T-helper 17 cell (primary cell): ENCODE measurements at regions not wholly inside any gene's neighbourhood (a gene's known extent, or its start where the extent isn't known, plus 50 kb on each side); places are given as distances from the start of the nearest gene placed in this dataset.

Experiments used
- ATAC-seq: fragments of 150-1000 bp; cut with Tn5 transposase; 2 replicates; pipeline ENCODE4 v1.10.0; 2021; ENCODE audit warnings: mild to moderate bottlenecking, moderate library complexity
- DNase-seq, 3 donors: peaks; one replicate each; pipeline versions ENCODE4 v3.0.0 to v3.0.0-alpha.2; 2020 to 2021
- H3K9me3 ChIP-seq: one replicate; pipeline ENCODE4 v1.7.0; 2013; ENCODE audit warnings: low read length, mild to moderate bottlenecking; ENCODE audit not compliant: control insufficient read depth, poor library complexity, severe bottlenecking
- H3K27ac Mint-ChIP-seq: one replicate; pipeline ENCODE4 v1.8.0; 2022; ENCODE audit warnings: mild to moderate bottlenecking, moderate library complexity, mixed read lengths
- H3K27me3 Mint-ChIP-seq: one replicate; pipeline ENCODE4 v1.8.0; 2022; ENCODE audit warnings: mixed read lengths
- H3K36me3 Mint-ChIP-seq: one replicate; pipeline ENCODE4 v1.8.0; 2022; ENCODE audit warnings: low read depth, mixed read lengths
- H3K4me1 Mint-ChIP-seq: one replicate; pipeline ENCODE4 v1.8.0; 2022; ENCODE audit warnings: mild to moderate bottlenecking, mixed read lengths
- H3K4me3 Mint-ChIP-seq: one replicate; pipeline ENCODE4 v1.8.0; 2022; ENCODE audit warnings: mild to moderate bottlenecking, moderate library complexity, mixed read lengths

DNA sequence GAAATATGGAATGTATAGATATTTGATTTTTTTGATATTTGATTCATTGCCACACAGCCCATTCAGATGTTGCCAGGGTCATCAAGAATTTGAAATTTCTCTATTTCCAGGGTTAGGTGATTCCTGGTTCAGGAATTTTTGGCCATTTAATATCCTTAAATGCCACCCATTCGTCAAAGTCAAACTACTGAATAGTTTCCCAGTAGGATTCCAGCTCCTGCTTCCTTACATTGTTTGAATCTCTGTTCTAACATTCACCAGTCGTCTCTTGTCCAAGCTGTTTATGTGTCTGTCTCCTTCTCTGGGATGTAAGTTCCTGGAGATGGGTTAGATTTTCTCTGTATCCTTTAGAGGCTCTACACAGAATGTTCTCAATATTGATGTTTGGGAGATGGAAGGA, 124.9 kb upstream of the TLE3 start:
- Mint-ChIP-seq H3K36me3 (no peaks in the 10 kb centered on the region), H3K27me3 (no peaks in the 10 kb centered on the region), H3K4me3 (no peak overlapping the region), H3K4me1 (peaks cover 13% of the 10 kb centered on the region), H3K27ac (no peak overlapping the region)
- no peak for DNase-seq
- no peaks in the 10 kb centered on the region for H3K9me3 ChIP-seq
- no peak for ATAC-seq

DNA sequence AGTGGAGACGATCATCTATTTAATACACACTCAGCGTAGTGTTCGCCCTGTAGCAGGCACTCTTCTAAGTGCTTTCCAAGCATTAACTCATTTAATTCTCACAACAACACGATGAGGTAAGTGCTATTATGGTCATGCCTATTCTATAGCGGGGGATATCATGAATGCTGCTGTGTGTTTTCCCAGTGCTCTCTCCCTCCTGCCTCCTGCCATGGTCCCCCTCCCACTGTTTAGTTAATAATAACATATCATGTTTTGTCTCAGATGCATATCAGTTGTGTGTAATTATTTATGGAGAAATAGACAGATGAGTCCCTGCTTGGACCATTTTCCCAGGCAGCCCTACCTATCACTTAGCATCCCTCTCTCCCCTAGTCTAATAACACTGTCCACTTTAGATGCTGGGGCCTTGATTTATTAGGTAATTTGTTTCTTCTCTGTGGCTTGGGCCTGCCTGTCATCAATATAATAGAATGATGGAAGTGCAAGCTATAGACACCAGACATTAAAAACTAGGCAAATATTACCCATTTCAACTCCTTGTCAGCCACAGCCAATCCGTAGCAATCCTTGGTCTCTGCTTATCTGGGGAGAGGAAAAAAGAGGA, 122.9 kb upstream of the TLE3 start:
- ATAC-seq (no peak), DNase-seq (no peak)
- H3K27me3 Mint-ChIP-seq, result no peaks in the 10 kb centered on the region
- no peak overlapping the region for H3K27ac Mint-ChIP-seq
- peaks cover 13% of the 10 kb centered on the region for H3K4me1 Mint-ChIP-seq
- H3K36me3 Mint-ChIP-seq, result no peaks in the 10 kb centered on the region
- H3K4me3 Mint-ChIP-seq, result no peak overlapping the region
- no peaks in the 10 kb centered on the region for H3K9me3 ChIP-seq

DNA sequence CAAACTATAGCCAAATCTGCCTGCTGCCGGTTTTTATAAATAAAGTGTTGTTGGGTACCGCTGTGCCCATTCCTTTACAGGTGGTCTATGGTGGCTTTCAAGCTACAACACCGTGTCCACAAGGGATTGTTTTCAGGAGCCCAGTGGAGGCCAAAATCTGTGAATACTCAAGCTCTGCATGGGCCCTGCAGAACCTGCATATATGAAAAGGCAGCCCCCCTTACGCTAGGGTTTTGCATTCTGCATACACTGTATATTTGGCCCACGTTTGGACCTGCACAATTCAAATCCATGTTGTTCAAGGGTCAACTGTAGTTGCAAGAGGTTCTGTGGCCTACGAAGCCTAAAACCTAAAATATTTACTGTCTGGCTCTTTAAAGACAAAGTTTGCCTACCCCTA, 122.2 kb upstream of the TLE3 start:
- no peak overlapping the region for H3K27ac Mint-ChIP-seq
- DNase-seq, result no peak
- ATAC-seq, result no peak
- no peak overlapping the region for H3K4me3 Mint-ChIP-seq
- H3K27me3 Mint-ChIP-seq, result no peaks in the 10 kb centered on the region
- H3K36me3 Mint-ChIP-seq, result no peaks in the 10 kb centered on the region
- peaks cover 13% of the 10 kb centered on the region for H3K4me1 Mint-ChIP-seq
- H3K9me3 ChIP-seq, result no peaks in the 10 kb centered on the region

DNA sequence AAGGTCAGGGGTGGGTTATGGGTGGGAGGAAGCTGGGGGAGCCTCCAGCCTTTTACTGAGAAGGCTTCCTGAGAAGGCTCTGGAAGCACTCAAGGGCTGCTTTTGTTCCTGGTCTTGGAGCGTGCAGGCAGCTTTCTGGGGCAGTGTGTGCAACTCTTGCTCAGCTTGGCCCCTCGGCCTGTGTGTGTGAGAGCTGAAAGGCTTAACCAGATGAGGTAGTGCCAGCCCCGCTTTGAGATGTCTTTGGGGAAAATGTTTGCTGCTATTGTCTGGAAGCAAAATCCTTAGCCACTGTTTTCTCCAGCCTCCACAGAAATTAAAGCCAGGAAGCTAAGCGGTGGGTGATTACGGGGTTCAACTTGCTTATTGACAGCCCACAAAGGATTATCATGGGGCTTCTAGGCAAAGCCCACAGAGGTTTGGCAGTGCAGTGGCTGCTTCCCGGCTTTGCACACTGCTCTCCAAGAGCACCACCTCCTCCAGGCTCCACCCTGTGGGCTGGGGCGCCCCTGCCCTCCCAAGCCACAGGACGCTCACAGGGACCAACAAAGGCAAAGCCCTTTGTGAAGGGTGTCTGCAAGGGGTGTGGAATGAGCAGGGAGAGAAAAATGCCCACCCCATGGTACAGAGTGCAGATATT, 121.7 kb upstream of the TLE3 start:
- ATAC-seq (no peak), DNase-seq (no peak)
- Mint-ChIP-seq H3K27me3 (no peaks in the 10 kb centered on the region), H3K4me1 (peaks cover 13% of the 10 kb centered on the region), H3K36me3 (no peaks in the 10 kb centered on the region), H3K4me3 (no peak overlapping the region), H3K27ac (no peak overlapping the region)
- no peaks in the 10 kb centered on the region for H3K9me3 ChIP-seq

DNA sequence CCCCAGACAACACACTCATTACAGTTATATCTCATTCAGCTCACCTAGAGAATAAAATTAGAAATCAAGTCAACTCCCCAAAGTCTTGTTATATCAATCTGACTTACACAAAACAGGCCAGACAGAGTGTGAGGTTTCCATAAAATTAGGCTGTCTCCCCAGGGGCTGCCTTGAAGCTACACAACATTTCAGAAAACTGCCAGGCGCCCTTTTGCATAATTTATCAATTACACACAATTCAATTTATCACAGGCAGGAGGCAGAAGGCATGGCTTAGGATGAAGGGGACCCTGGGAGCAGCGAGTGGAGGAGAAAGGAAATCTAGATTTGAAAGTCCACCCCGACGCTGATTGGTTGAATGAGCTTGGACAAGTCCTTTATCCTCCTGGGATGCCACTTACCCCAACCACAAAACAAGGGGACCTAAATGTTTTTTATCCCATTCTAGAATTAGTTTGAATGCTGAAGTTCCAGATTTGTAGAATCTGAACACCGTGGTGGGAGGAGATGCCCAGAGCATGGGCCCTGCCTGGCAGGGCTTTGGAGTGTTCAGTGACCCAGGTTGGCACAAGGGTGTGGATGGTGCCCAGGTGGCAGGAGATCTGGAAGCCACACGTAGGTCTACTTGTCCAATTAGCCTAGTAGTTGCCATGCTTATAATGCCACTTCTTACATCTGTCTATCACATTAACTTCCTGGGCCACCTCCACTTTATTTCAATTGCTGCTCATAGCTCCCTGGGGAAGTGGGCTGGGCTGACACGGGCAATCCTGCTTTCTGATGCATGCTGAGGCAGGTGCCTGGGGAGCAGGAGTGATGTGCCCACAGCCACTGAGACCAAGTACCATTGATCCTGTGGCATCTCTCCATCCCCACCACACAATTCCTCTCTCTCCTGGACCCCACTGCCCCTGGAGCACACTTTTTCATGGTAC, 119.8 kb upstream of the TLE3 start:
- no peak for ATAC-seq

DNA sequence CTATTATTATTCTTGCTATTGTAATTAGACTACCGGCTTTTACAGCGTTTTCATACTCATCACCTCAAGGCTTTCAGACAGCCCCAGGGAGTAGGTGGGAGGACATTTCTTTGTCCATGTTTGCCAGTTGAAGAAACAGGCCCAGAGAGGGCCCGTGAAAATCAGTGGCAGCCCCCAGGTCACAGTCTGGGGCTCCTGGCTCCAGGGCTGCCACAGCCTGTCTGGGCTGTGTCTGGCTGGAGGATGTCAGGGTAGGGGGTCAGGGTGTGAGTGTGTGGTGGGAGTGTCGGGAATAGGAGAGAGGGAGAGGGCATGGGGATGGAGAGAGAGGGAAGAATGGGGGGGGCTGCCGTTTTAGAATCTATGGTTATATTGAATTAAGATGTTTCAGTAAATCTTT, 118.2 kb upstream of the TLE3 start:
- H3K27ac Mint-ChIP-seq, result no peak overlapping the region
- no peaks in the 10 kb centered on the region for H3K36me3 Mint-ChIP-seq
- H3K27me3 Mint-ChIP-seq, result peaks cover 5% of the 10 kb centered on the region
- no peak for DNase-seq
- ATAC-seq, result no peak
- H3K4me3 Mint-ChIP-seq, result no peak overlapping the region
- no peaks in the 10 kb centered on the region for H3K9me3 ChIP-seq
- H3K4me1 Mint-ChIP-seq, result peaks cover 8% of the 10 kb centered on the region

More for the DNA sequence above, 119.8 kb upstream of the TLE3 start:
- H3K36me3 Mint-ChIP-seq, result no peaks in the 10 kb centered on the region
- no peak overlapping the region for H3K27ac Mint-ChIP-seq
- DNase-seq, result no peak
- peaks cover 8% of the 10 kb centered on the region for H3K4me1 Mint-ChIP-seq
- H3K27me3 Mint-ChIP-seq, result peaks cover 2% of the 10 kb centered on the region
- H3K9me3 ChIP-seq, result no peaks in the 10 kb centered on the region
- no peak overlapping the region for H3K4me3 Mint-ChIP-seq

DNA sequence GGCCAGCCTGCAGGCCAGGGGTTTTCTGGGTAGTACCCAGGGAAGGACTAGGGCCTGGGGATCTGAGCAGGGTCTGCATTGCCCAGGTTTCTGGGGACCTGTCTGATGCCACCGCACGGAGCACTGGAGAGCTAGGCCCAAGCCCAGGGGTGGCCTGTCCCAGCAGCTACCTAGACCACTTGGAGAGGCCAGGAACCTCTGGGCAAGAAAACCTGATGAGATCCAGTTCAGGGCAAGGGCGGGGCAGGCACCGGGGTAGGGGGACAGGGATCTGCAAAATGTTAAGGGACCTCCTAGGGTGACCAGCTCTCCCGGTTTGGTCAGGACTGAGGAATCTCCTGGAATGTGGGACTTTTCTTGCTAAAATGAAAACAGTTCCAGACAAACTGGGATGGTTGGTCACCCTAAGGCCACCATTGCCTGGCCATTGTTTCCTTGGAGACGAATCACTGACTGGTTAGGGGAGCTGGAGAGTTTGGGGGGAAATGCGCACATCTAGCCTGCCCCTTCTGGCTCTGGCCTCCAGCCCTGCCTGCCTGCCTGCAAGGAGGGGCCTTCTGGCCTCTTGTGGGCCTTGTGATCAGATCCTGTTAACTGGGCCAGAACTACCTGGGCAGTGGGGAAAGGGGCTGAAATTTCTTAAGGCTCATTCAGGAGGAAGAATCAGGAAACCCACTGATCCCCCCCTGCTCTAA, 117.4 kb upstream of the TLE3 start:
- DNase-seq, result no peak
- no peak overlapping the region for H3K4me3 Mint-ChIP-seq
- peaks cover 10% of the 10 kb centered on the region for H3K27me3 Mint-ChIP-seq
- peaks cover 4% of the 10 kb centered on the region for H3K4me1 Mint-ChIP-seq
- H3K9me3 ChIP-seq, result no peaks in the 10 kb centered on the region
- no peaks in the 10 kb centered on the region for H3K36me3 Mint-ChIP-seq
- ATAC-seq, result no peak
- H3K27ac Mint-ChIP-seq, result no peak overlapping the region

DNA sequence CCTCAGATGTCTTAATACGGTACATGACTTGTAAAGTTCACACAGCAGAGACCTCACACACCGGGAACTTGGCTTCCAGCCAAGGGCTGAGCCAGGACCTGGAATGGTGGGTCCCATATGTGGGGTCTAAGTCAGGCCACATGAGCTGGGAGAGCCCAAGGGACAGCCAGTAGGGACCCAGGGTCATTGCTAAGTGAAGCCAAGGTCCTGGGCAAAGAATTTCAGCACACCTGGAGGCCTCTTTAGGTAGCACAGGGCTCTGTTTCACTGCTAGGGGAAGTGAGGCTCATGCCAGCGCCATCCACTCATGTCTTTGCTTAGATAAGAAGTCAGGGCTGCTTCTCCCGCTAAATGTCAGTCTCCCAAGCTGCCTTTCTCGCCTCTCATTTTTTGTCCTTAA, 116.6 kb upstream of the TLE3 start:
- ATAC-seq (no peak), DNase-seq (no peak)
- Mint-ChIP-seq H3K36me3 (peaks cover 3% of the 10 kb centered on the region), H3K4me1 (peaks cover 4% of the 10 kb centered on the region), H3K27ac (no peak overlapping the region), H3K4me3 (no peak overlapping the region), H3K27me3 (peaks cover 16% of the 10 kb centered on the region)
- H3K9me3 ChIP-seq, result no peaks in the 10 kb centered on the region

DNA sequence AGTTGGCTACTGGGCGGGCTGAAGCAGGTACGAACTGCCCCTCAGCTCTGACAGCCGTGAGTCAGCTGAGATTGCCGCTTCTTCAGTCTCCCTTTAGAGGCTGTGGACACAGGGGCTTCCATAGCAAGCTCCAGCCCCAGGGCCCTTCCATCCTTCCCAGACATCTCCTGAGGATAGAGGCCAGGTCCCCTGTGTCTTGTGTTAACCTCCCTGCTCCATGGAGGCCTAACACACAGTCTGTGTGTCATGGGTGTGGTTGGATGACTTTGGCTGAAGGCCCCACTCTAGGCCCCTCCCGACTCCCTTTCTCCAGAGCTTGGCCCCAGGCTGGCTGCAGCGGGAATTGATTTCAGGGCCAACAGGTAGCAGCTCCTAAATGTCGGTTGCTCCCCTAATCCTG, 116.1 kb upstream of the TLE3 start:
- H3K27ac Mint-ChIP-seq, result no peak overlapping the region

DNA sequence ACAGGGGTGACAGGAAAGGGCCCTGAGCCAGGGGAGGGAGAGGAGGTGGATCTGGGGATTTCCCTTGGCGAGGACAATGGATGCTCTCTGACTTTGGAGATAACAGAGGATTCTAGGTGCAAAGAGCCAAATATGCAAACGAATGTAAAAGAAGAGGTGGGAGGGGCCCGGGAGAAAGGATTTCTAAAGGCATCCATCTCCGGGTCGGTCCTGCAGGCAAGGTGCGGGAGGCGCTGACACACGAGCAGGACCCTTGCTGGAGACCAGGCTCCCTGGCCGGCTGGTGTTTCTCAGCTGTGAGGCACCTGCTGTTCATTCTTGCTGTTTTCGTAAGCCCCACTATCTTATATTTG, 115.2 kb upstream of the TLE3 start:
- H3K9me3 ChIP-seq, result no peaks in the 10 kb centered on the region
- Mint-ChIP-seq H3K27me3 (peaks cover 16% of the 10 kb centered on the region), H3K27ac (no peak overlapping the region), H3K4me3 (no peak overlapping the region), H3K4me1 (peaks cover 6% of the 10 kb centered on the region), H3K36me3 (peaks cover 3% of the 10 kb centered on the region)
- no peak for DNase-seq
- no peak for ATAC-seq

More for the DNA sequence above, 116.1 kb upstream of the TLE3 start:
- Mint-ChIP-seq H3K36me3 (peaks cover 3% of the 10 kb centered on the region), H3K4me1 (peaks cover 4% of the 10 kb centered on the region), H3K4me3 (no peak overlapping the region), H3K27me3 (peaks cover 16% of the 10 kb centered on the region)
- no peaks in the 10 kb centered on the region for H3K9me3 ChIP-seq
- ATAC-seq (no peak), DNase-seq (no peak)

DNA sequence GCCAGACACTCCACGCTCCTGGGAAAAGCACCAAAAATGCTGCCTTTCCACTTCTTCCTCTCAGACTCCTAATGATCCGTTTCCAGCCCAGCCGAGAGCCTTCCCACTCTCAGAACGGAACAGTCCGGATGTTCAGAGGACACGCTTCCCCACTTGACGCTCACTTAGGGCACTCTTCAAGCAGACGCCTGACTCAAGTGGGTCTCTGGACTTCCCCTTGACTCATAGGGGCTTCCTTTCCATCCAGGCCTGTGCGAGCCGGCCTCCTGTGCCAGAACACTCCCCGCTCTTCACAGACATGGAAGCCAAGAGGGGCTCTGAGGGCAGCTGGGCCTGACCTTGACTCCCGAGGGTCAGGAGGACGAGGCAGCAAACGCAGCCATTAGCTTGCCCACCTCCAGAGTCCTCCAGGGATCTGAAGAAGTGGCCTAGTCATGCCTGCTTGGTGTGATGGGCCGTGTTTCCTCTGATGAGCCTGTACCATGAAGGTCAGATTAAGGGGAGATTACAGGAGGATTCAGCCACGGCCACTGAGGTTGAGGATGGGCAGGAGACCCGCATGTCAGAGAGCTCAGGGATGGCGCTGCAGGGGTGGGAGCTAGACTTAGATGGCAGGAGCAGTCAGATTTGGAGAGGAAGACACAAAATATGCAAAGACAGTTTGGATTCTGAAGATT, 114.7 kb upstream of the TLE3 start:
- no peaks in the 10 kb centered on the region for H3K9me3 ChIP-seq
- peaks cover 16% of the 10 kb centered on the region for H3K27me3 Mint-ChIP-seq
- H3K27ac Mint-ChIP-seq, result no peak overlapping the region
- H3K4me3 Mint-ChIP-seq, result no peak overlapping the region
- H3K4me1 Mint-ChIP-seq, result peaks cover 6% of the 10 kb centered on the region
- H3K36me3 Mint-ChIP-seq, result peaks cover 3% of the 10 kb centered on the region
- DNase-seq, result no peak
- no peak for ATAC-seq

DNA sequence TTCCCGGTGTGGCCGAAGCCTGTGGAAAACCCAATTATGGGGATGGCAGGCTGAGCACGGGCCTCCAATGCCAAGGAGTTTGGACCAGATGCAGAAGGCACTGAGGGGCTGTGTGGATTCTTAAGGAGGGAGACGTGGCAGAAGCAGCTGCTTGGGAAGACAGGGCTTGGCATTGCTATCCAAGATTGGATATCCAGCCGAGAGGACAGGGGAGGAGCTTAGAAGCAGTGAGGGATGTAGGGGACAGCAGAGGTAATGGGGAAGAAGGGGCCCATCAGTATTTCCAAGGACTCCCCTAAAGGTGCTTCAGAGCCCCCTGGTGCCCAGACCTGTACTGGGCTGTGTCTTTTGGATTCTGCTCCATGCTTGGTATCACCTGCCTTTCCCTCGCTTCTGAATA, 112.8 kb upstream of the TLE3 start:
- DNase-seq, result no peak

DNA sequence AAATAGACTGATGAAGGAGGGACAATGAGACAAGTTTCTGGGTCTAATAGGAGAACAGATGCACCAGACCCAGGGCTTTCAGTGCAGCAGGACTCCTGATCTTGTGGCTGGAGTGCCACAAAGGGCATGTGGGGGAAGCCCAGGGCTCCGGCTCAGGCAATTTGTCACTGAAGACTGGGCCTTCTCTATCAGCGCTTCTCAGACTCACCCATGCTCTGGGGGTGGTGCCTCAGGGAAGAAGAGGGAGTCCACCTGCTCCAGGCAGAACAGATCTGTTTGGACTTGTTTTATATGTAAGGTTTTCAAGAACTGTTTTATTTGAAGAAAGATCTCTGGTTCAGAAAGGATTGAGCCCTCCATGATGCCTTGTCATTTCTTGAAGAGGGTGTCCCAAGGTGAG, 112.4 kb upstream of the TLE3 start:
- ATAC-seq (no peak), DNase-seq (no peak)
- H3K27me3 Mint-ChIP-seq, result peaks cover 28% of the 10 kb centered on the region
- H3K4me1 Mint-ChIP-seq, result peaks cover 6% of the 10 kb centered on the region
- no peaks in the 10 kb centered on the region for H3K9me3 ChIP-seq
- no peak overlapping the region for H3K4me3 Mint-ChIP-seq
- peaks cover 3% of the 10 kb centered on the region for H3K36me3 Mint-ChIP-seq
- no peak overlapping the region for H3K27ac Mint-ChIP-seq

More for the DNA sequence above, 112.8 kb upstream of the TLE3 start:
- no peaks in the 10 kb centered on the region for H3K9me3 ChIP-seq
- Mint-ChIP-seq H3K36me3 (peaks cover 3% of the 10 kb centered on the region), H3K4me3 (no peak overlapping the region), H3K27ac (no peak overlapping the region), H3K4me1 (peaks cover 6% of the 10 kb centered on the region), H3K27me3 (peaks cover 28% of the 10 kb centered on the region)
- ATAC-seq, result no peak
